ENCODE measurements at regions not wholly inside any gene's neighbourhood (a gene's known extent, or its start where the extent isn't known, plus 50 kb on each side); places are given as distances from the start of the nearest gene placed in this dataset.

GRCh38 chr15:98506711-98507110 lies 141.6 kb upstream of the IGF1R start:
- TF ChIP-seq ZNF263 (CRISPR knock-in tag; IDR thresholded peaks at IDR 0.05; ENCODE audit: low read depth): no peak
- no peak for TF ChIP-seq CTCF (IDR thresholded peaks at IDR 0.05)
- no peak for TF ChIP-seq CREB1 (CRISPR knock-in tag; IDR thresholded peaks at IDR 0.05)
- TF ChIP-seq ETV6 (CRISPR knock-in tag; IDR thresholded peaks at IDR 0.05): no peak
- no peak for TF ChIP-seq ZBTB21 (CRISPR knock-in tag; IDR thresholded peaks at IDR 0.05; ENCODE audit: borderline replicate concordance)
- TF ChIP-seq FOXP1 (CRISPR knock-in tag; IDR thresholded peaks at IDR 0.05; ENCODE audit: borderline replicate concordance): no peak
- TF ChIP-seq ZNF219 (CRISPR knock-in tag; IDR thresholded peaks at IDR 0.05; ENCODE audit: borderline replicate concordance): no peak

All from WTC11 (cell line).